ENCODE measurements at regions not wholly inside any gene's neighbourhood (a gene's known extent, or its start where the extent isn't known, plus 50 kb on each side); places are given as distances from the start of the nearest gene placed in this dataset.

GRCh38 chr6:82680192-82680591 is 316.6 kb downstream of the TPBG start:
- no peak overlapping the region for H3K4me3 ChIP-seq (replicated peaks in 1 of 2; ENCODE audit: low read depth in 1 of 2, low read length in 2 of 2)
- no peaks in the 10 kb centered on the region for H3K79me2 ChIP-seq (ENCODE audit: insufficient read depth, low read length)
- H3K9me2 ChIP-seq (ENCODE audit: insufficient read depth) = no peaks in the 10 kb centered on the region
- no peak overlapping the region for H3K4me2 ChIP-seq (ENCODE audit: low read length)
- DNase-seq (ENCODE audit: low read depth, low spot score) (no peak), ATAC-seq (no peak)
- ChIA-PET RAD21 (ENCODE audit: low non-redundant PET in 1 of 2, low total read pairs in 2 of 2, uncharacterized antibody in 2 of 2, unreplicated experiment in 2 of 2) (no interaction called here), POLR2A (no interaction called here), CTCF (no interaction called here)
- no TSS peak for BruUV-seq (replicated peaks)
- H2AFZ ChIP-seq (ENCODE audit: low read depth, low read length, poor library complexity, severe bottlenecking) = no peak overlapping the region
- no peaks in the 10 kb centered on the region for H3K4me1 ChIP-seq (ENCODE audit: control insufficient read depth in 1 of 2, insufficient read depth in 2 of 2, low read length in 2 of 2)
- no peaks in the 10 kb centered on the region for H4K20me1 ChIP-seq (ENCODE audit: insufficient read depth)
- TF ChIP-seq POLR2A (IDR thresholded peaks at IDR 0.05; ENCODE audit: borderline replicate concordance, extremely low read depth, insufficient read depth, insufficient read length) (no peak), CTCF (IDR thresholded peaks at IDR 0.05 in 2 of 3, conservative IDR thresholded peaks at IDR 0.05 in 1 of 3; ENCODE audit: borderline replicate concordance in 1 of 3, insufficient read depth in 1 of 3, low read depth in 2 of 3, low read length in 2 of 3) (no peak)
- H3K27ac ChIP-seq (ENCODE audit: low read depth, low read length) = no peak overlapping the region
- peaks cover 6 to 8% of the 10 kb centered on the region in 2 experiments; a peak in 1 of 4 replicates for H3K9me3 ChIP-seq (ENCODE audit: control insufficient read depth in 1 of 2, insufficient read depth in 1 of 2, low read depth in 1 of 2, low read length in 2 of 2)
- H3K9ac ChIP-seq (ENCODE audit: low read length) = no peak overlapping the region
- intact Hi-C loops (cut with micrococcal nuclease) = no loop called here
- no peaks in the 10 kb centered on the region for H3K27me3 ChIP-seq (ENCODE audit: insufficient read depth, low read length)
- no peaks in the 10 kb centered on the region for H3K36me3 ChIP-seq (ENCODE audit: control insufficient read depth in 1 of 2, insufficient read depth in 2 of 2, low read length in 2 of 2)

- BruUV-seq (replicated peaks) = no TSS peak
- Histone ChIP-seq H3K36me3 (ENCODE audit: control insufficient read depth in 1 of 2, insufficient read depth in 2 of 2, low read length in 2 of 2) (no peaks in the 10 kb centered on the region), H3K9me2 (ENCODE audit: insufficient read depth) (no peaks in the 10 kb centered on the region), H3K4me3 (replicated peaks in 1 of 2; ENCODE audit: low read depth in 1 of 2, low read length in 2 of 2) (no peak overlapping the region), H3K9me3 (ENCODE audit: control insufficient read depth in 1 of 2, insufficient read depth in 1 of 2, low read depth in 1 of 2, low read length in 2 of 2) (peaks cover 6 to 8% of the 10 kb centered on the region in 2 experiments; a peak in 1 of 4 replicates), H3K79me2 (ENCODE audit: insufficient read depth, low read length) (no peaks in the 10 kb centered on the region), H3K27me3 (ENCODE audit: insufficient read depth, low read length) (no peaks in the 10 kb centered on the region), H3K4me2 (ENCODE audit: low read length) (no peak overlapping the region), H3K9ac (ENCODE audit: low read length) (no peak overlapping the region), H3K4me1 (ENCODE audit: control insufficient read depth in 1 of 2, insufficient read depth in 2 of 2, low read length in 2 of 2) (no peaks in the 10 kb centered on the region), H2AFZ (ENCODE audit: low read depth, low read length, poor library complexity, severe bottlenecking) (no peak overlapping the region), H4K20me1 (ENCODE audit: insufficient read depth) (no peaks in the 10 kb centered on the region), H3K27ac (ENCODE audit: low read depth, low read length) (no peak overlapping the region)
- DNase-seq (ENCODE audit: low read depth, low spot score) (no peak), ATAC-seq (no peak)
- TF ChIP-seq SIN3A (IDR thresholded peaks at IDR 0.05; ENCODE audit: low read depth) (no peak), ZBTB33 (IDR thresholded peaks at IDR 0.05; ENCODE audit: extremely low read depth, insufficient replicate concordance, low read length) (no peak), CBX3 (IDR thresholded peaks at IDR 0.05; ENCODE audit: low read depth) (no peak), EZH2 (IDR thresholded peaks at IDR 0.05) (no peak), SP1 (IDR thresholded peaks at IDR 0.05; ENCODE audit: low read depth) (no peak), ZFX (IDR thresholded peaks at IDR 0.05) (no peak), REST (IDR thresholded peaks at IDR 0.05; ENCODE audit: low read depth) (no peak), TCF7L2 (IDR thresholded peaks at IDR 0.05; ENCODE audit: borderline replicate concordance, extremely low read depth, insufficient read depth, insufficient read length) (no peak), ATF3 (IDR thresholded peaks at IDR 0.05) (no peak), SRF (IDR thresholded peaks at IDR 0.05; ENCODE audit: low read depth) (no peak)
- intact Hi-C loops (cut with micrococcal nuclease) = no loop called here
- CTCF ChIA-PET = no interaction called here
- RAD21 ChIA-PET (ENCODE audit: low non-redundant PET in 1 of 2, low total read pairs in 2 of 2, uncharacterized antibody in 2 of 2, unreplicated experiment in 2 of 2) = no interaction called here
- POLR2A ChIA-PET = no interaction called here
Measured at GRCh38 chr6:82681119-82681714, 317.6 kb downstream of the TPBG start.
